ENCODE measurements at regions not wholly inside any gene's neighbourhood (a gene's known extent, or its start where the extent isn't known, plus 50 kb on each side); places are given as distances from the start of the nearest gene placed in this dataset.

GRCh38 chr9:78821126-78821822, 524.3 kb downstream of the PSAT1 start:
- no peak overlapping the region for H3K4me3 ChIP-seq
- ATAC-seq (replicated peaks in 6 of 8) = peak in 3 of 8 experiments; percentile 56 to 74 (median 61)

GRCh38 chr9:78826527-78826926, 529.6 kb downstream of the PSAT1 start:
- WGBS, 10 experiments = 9 to 88% (median 61%) methylated on average over 1 to 3 of the region's 3 CpGs
- no peak overlapping the region for H3K27ac ChIP-seq
- H3K4me1 ChIP-seq (replicated peaks in 1 of 2) = peaks cover 0 to 4% of the 10 kb centered on the region in 2 donors
- peak in 7 of 8 experiments; percentile 19 to 69 (median 52) for ATAC-seq (replicated peaks in 6 of 8)
- no peak overlapping the region for H3K4me3 ChIP-seq
- in situ Hi-C loops (cut with MboI; ENCODE audit: low pct_unique_long_range_greater_than_20kb in 2 of 9, low sequenced_read_pairs in 9 of 9, unreplicated experiment in 9 of 9) = no loop called here

More at GRCh38 chr9:78821126-78821822, 524.3 kb downstream of the PSAT1 start:
- peaks cover 0 to under 1% of the 10 kb centered on the region in 2 donors for H3K4me1 ChIP-seq (replicated peaks in 1 of 2)
- 10 to 63% (median 44%) methylated on average over 2 to 8 of the region's 9 CpGs; no CpG with 5 or more reads in 2 of the 10 experiments for WGBS, 10 experiments
- in situ Hi-C loops (cut with MboI; ENCODE audit: low pct_unique_long_range_greater_than_20kb in 2 of 9, low sequenced_read_pairs in 9 of 9, unreplicated experiment in 9 of 9) = loop anchor here in 1 of 9 experiments (25.0 kb wide), 1 partner anchor 91 kb away; no protein-coding TSS in a partner anchor
- no peak overlapping the region for H3K27ac ChIP-seq

- Histone ChIP-seq H3K4me3 (no peak overlapping the region), H3K27ac (no peak overlapping the region), H3K4me1 (replicated peaks in 1 of 2) (peaks cover 0 to 4% of the 10 kb centered on the region in 2 donors)
- in situ Hi-C loops (cut with MboI; ENCODE audit: low pct_unique_long_range_greater_than_20kb in 2 of 9, low sequenced_read_pairs in 9 of 9, unreplicated experiment in 9 of 9) = no loop called here
- ATAC-seq (replicated peaks in 6 of 8) = peak in 1 of 8 experiments; percentile 17
- WGBS, 10 experiments = 40 to 100% (median 90%) methylated on average over 1 to 6 of the region's 6 CpGs; no CpG with 5 or more reads in 3 of the 10 experiments
Measured at GRCh38 chr9:78828521-78828920, 531.6 kb downstream of the PSAT1 start.

DNA sequence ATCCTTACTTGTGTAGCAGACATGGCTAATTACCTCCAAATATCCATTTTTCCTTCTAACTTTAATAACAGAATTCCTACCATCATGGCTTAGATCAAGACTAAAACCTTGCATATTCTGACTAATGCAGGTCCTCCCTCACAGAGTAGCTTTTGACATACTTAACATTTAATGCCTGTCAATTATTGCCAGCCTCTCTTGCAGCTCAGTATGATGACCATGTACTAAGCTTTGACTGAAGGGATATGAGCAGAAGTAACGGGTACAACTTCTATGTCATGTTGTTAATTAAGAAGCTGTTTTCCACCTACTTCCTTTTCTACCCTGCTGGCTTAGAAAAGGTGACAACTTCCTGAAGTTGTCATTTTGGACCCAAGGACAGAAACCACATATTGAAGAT, 533.4 kb downstream of the PSAT1 start:
- Histone ChIP-seq H3K27ac (no peak overlapping the region), H3K4me3 (no peak overlapping the region), H3K4me1 (replicated peaks in 1 of 2) (peaks cover 0 to 4% of the 10 kb centered on the region in 2 donors)
- 100% methylated on average over 1 of the region's 1 CpG; no CpG with 5 or more reads in 5 of the 10 experiments for WGBS, 10 experiments
- in situ Hi-C loops (cut with MboI; ENCODE audit: low pct_unique_long_range_greater_than_20kb in 2 of 9, low sequenced_read_pairs in 9 of 9, unreplicated experiment in 9 of 9) = no loop called here
- ATAC-seq (replicated peaks in 6 of 8) = no peak

DNA sequence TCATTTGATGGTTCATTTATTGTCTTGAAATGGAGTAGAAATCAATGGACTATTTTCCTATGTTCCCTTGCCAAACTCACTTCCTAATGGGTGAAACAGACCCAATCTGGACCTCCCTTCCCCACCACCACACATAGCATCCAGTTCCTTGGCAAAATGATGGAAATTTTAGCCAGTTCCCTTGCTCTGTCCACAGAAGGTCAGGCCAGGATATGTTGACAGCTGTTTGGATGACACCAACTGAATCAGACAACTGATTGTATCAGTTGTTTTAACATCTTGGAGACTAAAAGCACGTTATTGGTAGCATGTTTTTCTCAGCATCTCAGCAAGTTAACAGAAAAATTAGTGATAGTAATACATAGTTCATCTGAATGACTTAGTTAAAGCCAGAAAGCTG, 534.8 kb downstream of the PSAT1 start:
- in situ Hi-C loops (cut with MboI; ENCODE audit: low pct_unique_long_range_greater_than_20kb in 2 of 9, low sequenced_read_pairs in 9 of 9, unreplicated experiment in 9 of 9) = no loop called here
- Histone ChIP-seq H3K27ac (no peak overlapping the region), H3K4me3 (no peak overlapping the region), H3K4me1 (replicated peaks in 1 of 2) (no peaks in the 10 kb centered on the region)
- 0 to 80% (median 30%) methylated on average over 1 of the region's 1 CpG; no CpG with 5 or more reads in 4 of the 10 experiments for WGBS, 10 experiments
- no peak for ATAC-seq (replicated peaks in 6 of 8)

GRCh38 chr9:78835928-78836450, 539.1 kb downstream of the PSAT1 start:
- no peak for ATAC-seq (replicated peaks in 6 of 8)
- no peak overlapping the region for H3K27ac ChIP-seq
- in situ Hi-C loops (cut with MboI; ENCODE audit: low pct_unique_long_range_greater_than_20kb in 2 of 9, low sequenced_read_pairs in 9 of 9, unreplicated experiment in 9 of 9) = no loop called here
- peaks cover 3 to 25% of the 10 kb centered on the region in 2 donors for H3K4me1 ChIP-seq (replicated peaks in 1 of 2)
- H3K4me3 ChIP-seq = no peak overlapping the region
- 80 to 100% (median 94%) methylated on average over 1 to 5 of the region's 5 CpGs; no CpG with 5 or more reads in 2 of the 10 experiments for WGBS, 10 experiments

GRCh38 chr9:78839252-78839651, 542.3 kb downstream of the PSAT1 start:
- peak in 5 of 8 experiments; percentile 75 to 98 (median 93) for ATAC-seq (replicated peaks in 6 of 8)
- H3K4me1 ChIP-seq (replicated peaks in 1 of 2) = peaks cover 3 to 25% of the 10 kb centered on the region in 2 donors
- in situ Hi-C loops (cut with MboI; ENCODE audit: low pct_unique_long_range_greater_than_20kb in 2 of 9, low sequenced_read_pairs in 9 of 9, unreplicated experiment in 9 of 9) = no loop called here
- H3K27ac ChIP-seq = peak overlapping the region in 1 of 2 donors; percentile 4
- no peak overlapping the region for H3K4me3 ChIP-seq
- WGBS, 10 experiments = 17 to 75% (median 62%) methylated on average over 1 to 2 of the region's 2 CpGs; no CpG with 5 or more reads in 2 of the 10 experiments

- WGBS, 10 experiments = 29 to 74% (median 41%) methylated on average over 1 to 2 of the region's 2 CpGs; no CpG with 5 or more reads in 4 of the 10 experiments
- in situ Hi-C loops (cut with MboI; ENCODE audit: low pct_unique_long_range_greater_than_20kb in 2 of 9, low sequenced_read_pairs in 9 of 9, unreplicated experiment in 9 of 9) = no loop called here
- Histone ChIP-seq H3K4me1 (replicated peaks in 1 of 2) (no peaks in the 10 kb centered on the region), H3K4me3 (no peak overlapping the region), H3K27ac (no peak overlapping the region)
- no peak for ATAC-seq (replicated peaks in 6 of 8)
Measured at GRCh38 chr9:78848061-78848460, 551.1 kb downstream of the PSAT1 start.

- Histone ChIP-seq H3K4me1 (replicated peaks in 1 of 2) (peaks cover 24 to 27% of the 10 kb centered on the region in 2 donors), H3K27ac (no peak overlapping the region), H3K4me3 (no peak overlapping the region)
- in situ Hi-C loops (cut with MboI; ENCODE audit: low pct_unique_long_range_greater_than_20kb in 2 of 9, low sequenced_read_pairs in 9 of 9, unreplicated experiment in 9 of 9) = no loop called here
- ATAC-seq (replicated peaks in 6 of 8) = no peak
- 20 to 100% (median 75%) methylated on average over 1 to 2 of the region's 2 CpGs; no CpG with 5 or more reads in 3 of the 10 experiments for WGBS, 10 experiments
Measured at GRCh38 chr9:78856144-78856543, 559.2 kb downstream of the PSAT1 start.

DNA sequence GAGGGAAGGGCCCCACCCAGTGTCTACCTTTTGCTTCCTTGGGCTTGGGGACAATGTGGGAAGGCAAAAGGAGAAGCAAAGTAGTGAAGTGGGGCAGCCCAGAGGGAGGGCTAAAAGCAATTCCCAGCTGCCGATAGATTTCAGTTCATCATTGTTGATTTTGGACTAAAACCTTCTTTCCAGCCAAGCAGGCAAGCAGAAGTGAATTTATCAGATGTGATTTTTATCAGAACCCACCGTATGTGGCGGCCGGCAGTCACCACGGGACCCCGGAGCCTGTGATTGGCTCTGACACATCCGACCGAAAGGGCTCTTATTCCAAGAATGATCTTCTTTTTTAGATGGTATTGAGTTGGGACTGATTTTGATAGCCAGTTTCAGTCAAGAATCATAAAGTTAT, 559.9 kb downstream of the PSAT1 start:
- in situ Hi-C loops (cut with MboI; ENCODE audit: low pct_unique_long_range_greater_than_20kb in 2 of 9, low sequenced_read_pairs in 9 of 9, unreplicated experiment in 9 of 9) = no loop called here
- WGBS, 10 experiments = 40 to 100% (median 89%) methylated on average over 1 to 7 of the region's 8 CpGs; no CpG with 5 or more reads in 3 of the 10 experiments
- H3K27ac ChIP-seq = no peak overlapping the region
- peaks cover 24 to 27% of the 10 kb centered on the region in 2 donors for H3K4me1 ChIP-seq (replicated peaks in 1 of 2)
- peak in 2 of 8 experiments; percentile 0 to 3 for ATAC-seq (replicated peaks in 6 of 8)
- H3K4me3 ChIP-seq = no peak overlapping the region

DNA sequence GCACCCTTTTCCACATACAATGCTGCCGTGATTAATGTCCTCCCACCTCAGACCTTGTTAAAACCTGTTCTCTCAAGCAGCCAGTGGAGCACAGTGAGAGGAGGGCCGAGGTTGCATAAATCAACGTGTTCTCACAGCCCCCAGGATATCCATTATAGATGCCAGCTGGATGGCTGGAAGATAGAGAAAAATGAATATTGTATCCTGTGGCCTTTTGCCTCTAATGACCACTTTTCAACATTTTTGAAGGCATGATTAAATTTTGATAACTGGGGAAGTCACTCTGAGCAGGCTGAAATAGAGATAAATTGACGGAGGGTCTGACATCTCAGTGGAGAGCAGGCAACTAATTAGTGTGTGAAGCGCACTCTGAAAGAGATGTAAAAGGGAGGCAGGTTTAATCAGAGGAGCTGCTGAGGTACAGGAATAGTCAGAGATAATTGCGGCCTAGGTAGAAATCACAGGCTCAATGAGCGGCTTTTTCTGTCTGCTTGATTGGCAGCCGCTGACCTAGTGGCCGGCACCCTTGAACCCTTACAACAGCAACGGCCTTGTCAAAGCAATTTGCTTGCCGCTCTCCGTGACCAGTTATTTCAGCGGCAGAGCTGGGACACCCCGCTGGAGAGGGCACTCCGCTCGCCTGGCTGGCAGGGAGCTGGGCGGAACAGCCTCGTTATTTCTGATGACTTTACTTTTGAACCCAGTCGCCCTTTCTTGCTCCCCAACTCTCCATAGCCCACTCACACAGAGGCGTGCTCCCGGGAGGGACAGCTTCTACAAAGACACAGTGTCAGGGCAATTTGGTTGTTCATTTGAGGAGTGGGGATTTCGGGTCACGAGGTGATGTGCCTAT, 560.7 kb downstream of the PSAT1 start:
- Histone ChIP-seq H3K27ac (no peak overlapping the region), H3K4me1 (replicated peaks in 1 of 2) (peaks cover 24 to 27% of the 10 kb centered on the region in 2 donors), H3K4me3 (no peak overlapping the region)
- WGBS, 10 experiments = 4 to 89% (median 54%) methylated on average over 3 to 12 of the region's 23 CpGs; no CpG with 5 or more reads in 1 of the 10 experiments
- ATAC-seq (replicated peaks in 6 of 8) = peak in 5 of 8 experiments; percentile 95 to 97 (median 95)
- in situ Hi-C loops (cut with MboI; ENCODE audit: low pct_unique_long_range_greater_than_20kb in 2 of 9, low sequenced_read_pairs in 9 of 9, unreplicated experiment in 9 of 9) = no loop called here

DNA sequence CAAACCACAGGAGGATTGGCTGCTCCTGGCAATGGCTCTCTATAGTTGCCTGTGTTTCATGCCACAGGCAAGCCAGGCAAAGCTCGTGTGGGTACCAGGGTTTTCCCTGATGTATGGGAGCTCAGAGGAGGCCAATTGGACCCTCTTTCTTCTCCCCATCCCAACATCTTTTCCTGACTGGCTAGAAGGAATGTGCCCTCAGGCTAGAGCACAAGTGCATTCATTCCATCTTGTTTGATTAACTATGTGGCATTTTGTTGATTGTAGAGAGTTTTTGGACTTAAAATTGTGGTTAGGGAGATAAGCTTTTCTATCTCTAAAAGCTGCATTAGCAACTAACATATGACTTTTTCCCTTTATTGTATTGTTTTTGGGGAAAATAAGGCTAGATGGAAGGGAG, 561.3 kb downstream of the PSAT1 start:
- WGBS, 10 experiments = 50 to 80% (median 60%) methylated on average over 1 of the region's 1 CpG; no CpG with 5 or more reads in 6 of the 10 experiments
- no peak for ATAC-seq (replicated peaks in 6 of 8)
- H3K4me3 ChIP-seq = no peak overlapping the region
- H3K4me1 ChIP-seq (replicated peaks in 1 of 2) = peaks cover 24 to 27% of the 10 kb centered on the region in 2 donors
- in situ Hi-C loops (cut with MboI; ENCODE audit: low pct_unique_long_range_greater_than_20kb in 2 of 9, low sequenced_read_pairs in 9 of 9, unreplicated experiment in 9 of 9) = no loop called here
- no peak overlapping the region for H3K27ac ChIP-seq
